ENCODE measurements at regions not wholly inside any gene's neighbourhood (a gene's known extent, or its start where the extent isn't known, plus 50 kb on each side); places are given as distances from the start of the nearest gene placed in this dataset.
"Not testable (repeated sequence)": the region's sequence is repeated elsewhere in the genome, so short reads cannot be mapped to it uniquely, and the experiment has no call there.

- H3K9me3 ChIP-seq = no peaks in the 10 kb centered on the region
- no peaks in the 10 kb centered on the region for H3K4me1 ChIP-seq (ENCODE audit: low read depth)
- no peak for DNase-seq
- intact Hi-C loops (cut with DNase I, micrococcal nuclease) = no loop called here
- no peak overlapping the region for H3K4me3 ChIP-seq
- TF ChIP-seq CTCF (IDR thresholded peaks at IDR 0.05) = no peak
- ATAC-seq = no peak
- H3K36me3 ChIP-seq (ENCODE audit: low read depth) = no peaks in the 10 kb centered on the region
Observed at GRCh38 chr4:28287831-28288233, 1427.2 kb downstream of the STIM2 start.

GRCh38 chr4:28296239-28296638 is 1435.6 kb downstream of the STIM2 start:
- no peak for ATAC-seq
- no peak for TF ChIP-seq CTCF (IDR thresholded peaks at IDR 0.05)
- H3K4me3 ChIP-seq = no peak overlapping the region
- no peak for DNase-seq
- no peaks in the 10 kb centered on the region for H3K36me3 ChIP-seq (ENCODE audit: low read depth)
- no peaks in the 10 kb centered on the region for H3K4me1 ChIP-seq (ENCODE audit: low read depth)
- peaks cover 2% of the 10 kb centered on the region for H3K9me3 ChIP-seq
- intact Hi-C loops (cut with DNase I, micrococcal nuclease) = no loop called here

DNA sequence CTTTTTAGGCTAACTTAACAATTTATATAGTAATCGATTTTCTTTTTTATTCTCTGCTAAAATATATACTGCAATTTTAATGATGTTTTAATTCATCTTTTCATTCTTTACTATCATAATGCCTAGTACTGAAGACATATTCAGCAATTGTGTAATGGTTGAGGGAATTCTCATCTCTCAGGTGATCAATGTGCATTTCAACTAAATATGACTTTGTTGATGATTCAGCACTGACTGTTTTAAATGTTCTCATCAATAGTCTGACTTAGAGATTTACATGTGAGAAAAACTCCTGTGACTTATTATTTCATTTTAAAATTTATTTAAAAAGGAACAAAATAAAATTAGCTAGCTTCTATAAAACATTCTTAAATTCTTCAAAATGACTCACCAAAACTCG is 1450.3 kb downstream of the STIM2 start:
- DNase-seq (no peak), ATAC-seq (no peak)
- no peak for TF ChIP-seq CTCF (IDR thresholded peaks at IDR 0.05)
- Histone ChIP-seq H3K4me3 (no peak overlapping the region), H3K36me3 (ENCODE audit: low read depth) (no peaks in the 10 kb centered on the region), H3K4me1 (ENCODE audit: low read depth) (no peaks in the 10 kb centered on the region), H3K9me3 (peaks cover 5% of the 10 kb centered on the region)
- intact Hi-C loops (cut with DNase I, micrococcal nuclease) = no loop called here

DNA sequence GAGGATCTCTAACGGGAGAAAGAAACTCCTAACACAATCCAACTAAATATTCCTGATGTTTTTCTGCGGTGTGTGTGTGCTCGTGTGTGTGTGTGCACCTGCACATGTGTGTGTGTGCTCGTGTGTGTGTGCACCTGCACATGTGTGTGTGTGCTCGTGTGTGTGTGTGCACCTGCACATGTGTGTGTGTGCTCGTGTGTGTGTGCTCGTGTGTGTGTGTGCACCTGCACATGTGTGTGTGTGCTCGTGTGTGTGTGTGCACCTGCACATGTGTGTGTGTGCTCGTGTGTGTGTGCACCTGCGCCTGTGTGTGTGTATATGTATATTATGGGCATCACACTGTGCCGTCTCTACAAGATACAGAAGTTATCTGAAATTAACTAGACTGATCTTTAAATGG is 1451.9 kb downstream of the STIM2 start:
- ATAC-seq; H3K4me3 ChIP-seq; H3K36me3 ChIP-seq (ENCODE audit: low read depth); intact Hi-C loops (cut with DNase I, micrococcal nuclease); H3K9me3 ChIP-seq; DNase-seq; H3K4me1 ChIP-seq (ENCODE audit: low read depth): not testable (repeated sequence)

DNA sequence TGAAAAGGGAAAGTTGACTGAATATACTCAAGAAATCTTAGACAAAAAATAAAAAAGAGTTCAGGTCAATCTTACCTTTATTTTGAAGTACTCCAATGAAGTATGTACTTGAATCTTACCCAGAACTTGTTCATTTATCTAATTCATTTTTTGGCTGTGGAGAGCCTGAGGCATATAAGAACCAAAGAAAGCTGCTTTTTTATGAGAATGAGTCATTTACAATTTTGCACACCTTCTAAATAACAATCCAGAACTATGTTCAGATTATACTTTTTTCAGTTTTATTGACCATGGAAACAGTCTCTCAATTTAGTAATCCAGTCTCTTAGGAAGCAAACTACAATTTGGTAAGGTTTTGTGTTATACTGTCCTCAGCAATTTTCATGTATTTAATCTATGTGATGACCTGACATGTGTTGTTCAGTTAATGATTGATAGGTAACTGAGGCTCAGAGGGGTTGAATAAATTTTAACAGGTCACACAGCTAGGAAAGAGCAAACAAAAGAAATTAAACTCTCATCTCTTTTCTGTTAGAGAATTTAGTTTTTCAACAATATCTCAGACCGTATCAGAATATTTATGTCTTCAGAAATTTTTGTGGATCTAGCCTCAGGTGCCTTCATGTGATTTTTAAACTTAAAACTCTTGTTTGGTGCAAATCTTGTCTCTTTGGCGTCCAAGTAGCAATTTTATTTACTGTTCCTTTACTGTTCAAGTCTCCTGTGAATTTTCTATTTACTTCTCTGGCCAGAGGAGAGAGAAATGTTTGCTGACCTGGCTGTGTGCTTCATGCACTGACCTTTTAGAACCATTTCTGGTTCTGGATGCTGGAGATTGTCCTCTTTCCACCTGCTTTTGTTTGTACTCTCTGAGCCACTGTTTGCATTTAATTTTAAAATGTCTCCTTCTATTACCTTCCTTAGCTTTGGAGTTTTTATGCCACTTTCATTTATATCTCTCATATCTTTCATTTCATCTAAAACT is 1453.4 kb downstream of the STIM2 start:
- H3K36me3 ChIP-seq (ENCODE audit: low read depth) = no peaks in the 10 kb centered on the region
- H3K4me3 ChIP-seq = no peak overlapping the region
- intact Hi-C loops (cut with DNase I, micrococcal nuclease) = no loop called here
- ATAC-seq (no peak), DNase-seq (no peak)
- no peak for TF ChIP-seq CTCF (IDR thresholded peaks at IDR 0.05)
- peaks cover 5% of the 10 kb centered on the region for H3K9me3 ChIP-seq
- no peaks in the 10 kb centered on the region for H3K4me1 ChIP-seq (ENCODE audit: low read depth)

DNA sequence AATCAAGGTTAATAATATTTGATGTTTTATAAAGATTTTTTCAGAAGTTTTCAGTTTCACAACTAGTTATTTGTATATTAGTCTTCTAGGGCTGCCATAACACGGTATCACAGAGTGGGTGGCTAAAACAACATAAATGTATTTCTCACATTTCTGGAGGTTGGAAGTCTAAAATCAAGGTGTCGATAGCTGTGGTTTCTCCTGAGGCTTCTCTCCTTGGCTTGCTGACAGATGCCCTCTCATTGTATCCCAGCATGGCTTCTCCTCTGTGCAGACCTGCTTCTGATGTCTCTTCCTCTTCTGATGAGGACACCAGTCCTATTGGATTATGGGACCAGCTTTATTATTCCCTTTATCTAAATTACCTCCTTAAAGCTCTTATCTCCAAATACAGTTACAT is 1456.6 kb downstream of the STIM2 start:
- no peak overlapping the region for H3K4me3 ChIP-seq
- no peak for DNase-seq

More for the DNA sequence above, 1456.6 kb downstream of the STIM2 start:
- Histone ChIP-seq H3K36me3 (ENCODE audit: low read depth) (no peaks in the 10 kb centered on the region), H3K4me1 (ENCODE audit: low read depth) (no peaks in the 10 kb centered on the region), H3K9me3 (no peaks in the 10 kb centered on the region)
- no peak for TF ChIP-seq CTCF (IDR thresholded peaks at IDR 0.05)
- intact Hi-C loops (cut with DNase I, micrococcal nuclease) = no loop called here
- no peak for ATAC-seq

All from mucosa of descending colon (tissue), 3 donors.